ENCODE measurements at regions not wholly inside any gene's neighbourhood (a gene's known extent, or its start where the extent isn't known, plus 50 kb on each side); places are given as distances from the start of the nearest gene placed in this dataset.
"Not testable (repeated sequence)": the region's sequence is repeated elsewhere in the genome, so short reads cannot be mapped to it uniquely, and the experiment has no call there.

DNA sequence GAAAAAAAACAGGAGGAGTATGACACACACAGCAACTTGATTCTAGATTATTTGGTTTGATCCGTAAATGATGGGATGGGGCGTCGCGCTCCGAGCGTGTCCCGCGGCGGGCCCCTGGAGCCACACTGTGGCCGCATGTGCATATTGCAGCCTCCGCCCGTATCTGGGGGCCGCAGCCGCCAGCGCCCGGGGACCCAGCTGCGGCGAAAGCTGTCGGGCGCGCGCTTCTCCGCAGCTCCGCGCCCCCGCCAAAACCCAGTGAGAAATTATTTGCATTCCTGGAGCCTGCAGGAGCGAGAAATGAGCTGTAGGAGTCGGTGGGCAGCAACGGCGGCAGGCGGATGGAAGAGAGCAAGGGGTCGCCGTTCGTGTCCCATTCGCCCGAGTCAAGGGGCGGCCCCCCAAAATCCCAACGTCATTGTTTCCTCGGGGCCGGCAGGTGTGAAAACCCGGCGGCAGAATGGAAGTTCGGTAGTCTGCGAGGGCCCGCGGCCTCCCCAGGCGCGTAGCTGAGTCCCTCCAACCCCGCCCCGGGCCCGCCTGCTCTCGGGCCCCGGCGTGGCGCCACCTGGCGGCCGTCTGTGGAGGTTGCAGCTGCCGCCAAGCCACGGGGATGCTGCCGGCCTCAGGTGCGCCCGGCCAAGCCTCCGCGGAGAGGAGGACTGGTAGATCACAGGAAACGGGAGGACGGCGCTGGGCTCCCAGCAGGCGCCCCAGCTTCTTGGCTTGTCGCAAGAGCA, 86.8 kb downstream of the FAM72B start:
- DNase-seq (ENCODE audit: low read depth in 1 of 2, low spot score in 1 of 2), result peak; percentile 71 to 81

DNA sequence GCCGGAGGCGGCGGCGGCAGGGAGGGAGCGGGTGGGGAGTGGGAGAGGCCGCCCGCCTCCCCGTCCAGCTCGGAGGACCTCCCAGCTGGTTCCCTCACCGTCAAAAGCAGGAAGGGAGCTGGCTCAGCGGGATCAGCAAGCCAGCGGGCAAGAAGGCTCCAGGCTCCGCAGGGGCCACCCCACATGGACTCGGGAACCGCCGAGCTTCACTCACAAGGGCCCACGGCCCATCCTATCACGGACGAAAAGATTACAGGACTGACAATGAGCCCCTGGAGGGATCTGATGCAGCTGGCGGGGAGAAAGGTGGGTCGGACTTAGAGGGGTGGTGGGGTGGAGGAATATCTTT, 86.3 kb downstream of the FAM72B start:
- DNase-seq (ENCODE audit: low read depth in 1 of 2, low spot score in 1 of 2), result not testable (repeated sequence)

DNA sequence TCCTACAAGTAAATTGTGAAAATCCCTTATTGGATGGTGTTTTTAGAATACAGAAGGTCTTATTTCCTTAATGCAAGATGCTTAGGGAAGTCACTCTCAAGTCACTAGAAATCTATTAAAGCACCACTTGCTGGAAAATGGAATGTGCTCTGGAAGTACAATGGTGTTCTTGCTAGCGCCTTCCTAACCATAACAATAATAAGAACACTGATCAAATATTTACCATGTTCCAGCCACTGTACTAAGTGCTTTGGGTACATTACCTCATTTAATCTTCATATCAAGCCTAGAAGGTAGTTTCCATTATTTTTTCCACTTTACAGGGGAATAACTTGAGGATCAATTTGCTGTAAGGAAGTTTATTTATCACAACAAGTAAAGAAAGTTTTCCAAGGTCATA, 75.1 kb downstream of the FAM72B start:
- DNase-seq (ENCODE audit: low read depth in 1 of 2, low spot score in 1 of 2), result not testable (repeated sequence)

DNA sequence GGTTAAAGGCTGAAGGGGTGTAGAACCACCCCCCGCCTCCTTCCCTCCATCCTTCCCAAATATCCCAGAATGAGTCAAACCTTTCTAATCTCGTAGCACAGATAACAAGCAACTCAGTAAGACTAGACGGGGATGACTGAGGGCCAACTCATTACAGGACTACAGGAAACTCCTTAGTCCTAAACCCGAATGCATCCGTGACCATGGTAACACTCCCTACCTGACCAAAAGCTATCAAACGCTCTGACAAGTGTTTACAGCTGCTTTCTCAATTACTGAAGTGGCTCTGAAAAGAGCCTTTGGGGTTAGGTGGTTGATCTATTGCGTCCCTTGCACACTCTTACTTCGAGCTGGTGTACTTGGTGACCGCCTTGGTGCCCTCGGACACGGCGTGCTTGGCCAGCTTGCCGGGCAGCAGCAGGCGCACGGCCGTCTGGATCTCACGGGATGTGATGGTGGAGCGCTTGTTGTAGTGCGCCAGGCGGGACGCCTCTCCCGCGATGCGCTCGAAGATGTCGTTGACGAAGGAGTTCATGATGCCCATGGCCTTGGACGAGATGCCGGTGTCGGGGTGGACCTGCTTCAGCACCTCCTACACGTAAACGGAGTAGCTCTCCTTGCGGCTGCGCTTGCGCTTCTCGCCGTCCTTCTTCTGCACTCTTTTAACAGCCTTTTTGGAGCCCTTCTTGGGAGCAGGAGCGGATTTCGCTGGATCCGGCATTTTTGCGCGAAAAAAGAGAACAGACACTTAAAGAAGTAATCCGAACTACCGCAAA, 67.4 kb downstream of the FAM72B start:
- not testable (repeated sequence) for DNase-seq (ENCODE audit: low read depth in 1 of 2, low spot score in 1 of 2)

DNA sequence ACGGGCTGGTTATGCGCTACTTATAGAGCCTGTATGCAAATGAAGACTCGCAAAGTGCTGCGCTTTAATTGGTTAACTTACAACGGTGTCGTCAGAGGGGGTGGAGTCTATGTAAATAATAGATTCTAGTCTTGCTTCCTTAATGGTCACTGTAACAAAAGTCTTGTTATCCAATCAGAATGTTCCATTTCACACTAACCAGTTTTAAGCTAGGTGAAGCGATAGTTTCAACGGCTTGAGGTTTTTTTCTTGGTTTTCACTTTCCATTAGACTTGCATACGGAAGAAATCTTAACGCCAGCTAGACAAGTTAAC, 66.9 kb downstream of the FAM72B start:
- DNase-seq (ENCODE audit: low read depth in 1 of 2, low spot score in 1 of 2), result not testable (repeated sequence)

DNA sequence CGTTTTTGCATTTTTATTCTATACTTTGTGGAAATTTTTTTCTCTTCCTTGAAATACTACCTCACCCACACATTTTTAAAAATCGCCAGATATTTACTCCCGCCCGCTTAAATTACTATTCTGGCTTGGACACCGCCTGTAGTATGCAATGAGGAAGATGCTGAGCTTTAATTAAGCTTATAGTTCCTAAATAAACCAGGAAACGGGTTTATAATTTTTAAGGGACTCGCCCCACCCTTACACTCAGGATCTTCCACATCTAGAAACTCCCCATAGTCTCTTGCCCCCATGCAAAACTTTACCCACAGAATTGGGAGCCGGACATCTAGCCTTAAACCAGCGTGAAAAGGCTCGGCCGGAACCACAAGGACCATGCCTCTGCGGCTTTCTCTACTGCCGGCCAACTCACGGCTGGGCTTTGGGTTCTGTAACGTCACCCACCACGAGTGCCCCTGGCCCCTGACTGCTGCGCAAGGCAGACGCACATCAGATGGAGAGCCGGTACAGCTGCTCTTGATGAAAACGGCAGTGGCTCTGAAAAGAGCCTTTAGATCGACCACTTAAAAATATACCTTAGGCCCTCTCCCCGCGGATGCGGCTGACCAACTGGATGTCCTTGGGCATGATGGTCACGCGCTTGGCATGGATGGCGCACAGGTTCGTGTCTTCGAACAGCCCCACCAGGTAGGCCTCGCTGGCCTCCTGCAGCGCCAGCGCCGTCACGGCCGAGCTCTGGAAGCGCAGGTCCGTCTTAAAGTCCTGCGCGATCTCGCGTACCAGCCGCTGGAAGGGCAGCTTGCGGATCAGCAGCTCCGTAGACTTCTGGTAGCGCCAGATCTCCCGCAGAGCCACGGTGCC, 66.3 kb downstream of the FAM72B start:
- not testable (repeated sequence) for DNase-seq (ENCODE audit: low read depth in 1 of 2, low spot score in 1 of 2)

All from stimulated activated CD4-positive, alpha-beta T cell treated with anti-CD3 and anti-CD28 coated beads, Interleukin-15, amount 100 ng/mL, for 1 hour (primary cell).